Upper lobe of right lung (tissue), 1 donor: ENCODE measurements at regions not wholly inside any gene's neighbourhood (a gene's known extent, or its start where the extent isn't known, plus 50 kb on each side); places are given as distances from the start of the nearest gene placed in this dataset.

Experiments used
- ATAC-seq: fragments of 200-7000 bp; cut with Tn5 transposase; one replicate; pipeline ENCODE4 v1.9.1; 2020; ENCODE audit warnings: mild to moderate bottlenecking, moderate library complexity
- DNase-seq: peaks from one replicate; pipeline ENCODE4 v3.0.0-alpha.2; 2020
- H3K27ac ChIP-seq: fragments of 200-600 bp; one replicate; pipeline ENCODE4 v1.8.0; 2022
- H3K27me3 ChIP-seq: fragments of 200-600 bp; one replicate; pipeline ENCODE4 v1.8.0; 2022; ENCODE audit warnings: mild to moderate bottlenecking
- H3K36me3 ChIP-seq: fragments of 200-600 bp; one replicate; pipeline ENCODE4 v1.8.0; 2022
- H3K4me1 ChIP-seq: fragments of 200-600 bp; one replicate; pipeline ENCODE4 v1.8.0; 2022
- H3K4me3 ChIP-seq: fragments of 200-600 bp; one replicate; pipeline ENCODE4 v1.8.0; 2022; ENCODE audit warnings: mild to moderate bottlenecking
- H3K9me3 ChIP-seq: fragments of 200-600 bp; one replicate; pipeline ENCODE4 v1.8.0; 2022
- CTCF ChIP-seq: fragments of 200-600 bp; IDR thresholded peaks from one replicate; pipeline ENCODE4 v1.8.0; 2022; ENCODE audit warnings: antibody characterized with exemption
- intact Hi-C: fragments of 100-400 bp; cut with DNase I; formaldehyde crosslinking; loops from one replicate; pipeline ENCODE4 v1.11.0; 2022
- donor health status: DM: no; HTN: yes; CAD: no; lungs with severe emphysema.

GRCh38 chr7:68542831-68543230, 1055.4 kb upstream of the AUTS2 start:
- Histone ChIP-seq H3K27ac (no peak overlapping the region), H3K9me3 (no peaks in the 10 kb centered on the region), H3K4me3 (no peak overlapping the region), H3K36me3 (no peaks in the 10 kb centered on the region), H3K27me3 (no peaks in the 10 kb centered on the region), H3K4me1 (no peaks in the 10 kb centered on the region)
- no peak for TF ChIP-seq CTCF
- ATAC-seq: no peak
- intact Hi-C loops: no loop called here
- no peak for DNase-seq

GRCh38 chr7:68544851-68545250, 1053.4 kb upstream of the AUTS2 start:
- intact Hi-C loops: no loop called here
- TF ChIP-seq CTCF: no peak
- no peak for ATAC-seq

GRCh38 chr7:68547181-68547580, 1051.1 kb upstream of the AUTS2 start:
- Histone ChIP-seq H3K27ac (no peak overlapping the region), H3K27me3 (no peaks in the 10 kb centered on the region), H3K4me3 (no peak overlapping the region), H3K9me3 (no peaks in the 10 kb centered on the region), H3K4me1 (no peaks in the 10 kb centered on the region), H3K36me3 (no peaks in the 10 kb centered on the region)
- intact Hi-C loops: no loop called here
- no peak for ATAC-seq
- TF ChIP-seq CTCF: no peak
- no peak for DNase-seq

More at GRCh38 chr7:68544851-68545250, 1053.4 kb upstream of the AUTS2 start:
- Histone ChIP-seq H3K27me3 (no peaks in the 10 kb centered on the region), H3K4me3 (no peak overlapping the region), H3K27ac (no peak overlapping the region), H3K4me1 (no peaks in the 10 kb centered on the region), H3K36me3 (no peaks in the 10 kb centered on the region), H3K9me3 (no peaks in the 10 kb centered on the region)
- DNase-seq: no peak

- Histone ChIP-seq H3K36me3 (no peaks in the 10 kb centered on the region), H3K9me3 (no peaks in the 10 kb centered on the region), H3K4me1 (no peaks in the 10 kb centered on the region), H3K27me3 (no peaks in the 10 kb centered on the region), H3K27ac (no peak overlapping the region), H3K4me3 (no peak overlapping the region)
- ATAC-seq (no peak), DNase-seq (no peak)
- intact Hi-C loops: no loop called here
- no peak for TF ChIP-seq CTCF
Measured at GRCh38 chr7:68547799-68548198, 1050.5 kb upstream of the AUTS2 start.

- H3K36me3 ChIP-seq: no peaks in the 10 kb centered on the region
- H3K4me3 ChIP-seq: no peak overlapping the region
- H3K9me3 ChIP-seq: no peaks in the 10 kb centered on the region
- no peaks in the 10 kb centered on the region for H3K4me1 ChIP-seq
- TF ChIP-seq CTCF: no peak
- DNase-seq (no peak), ATAC-seq (no peak)
- H3K27ac ChIP-seq: no peak overlapping the region
- intact Hi-C loops: no loop called here
- no peaks in the 10 kb centered on the region for H3K27me3 ChIP-seq
Measured at GRCh38 chr7:68550027-68550426, 1048.2 kb upstream of the AUTS2 start.

GRCh38 chr7:68550635-68551034, 1047.6 kb upstream of the AUTS2 start:
- Histone ChIP-seq H3K27ac (no peak overlapping the region), H3K4me1 (no peaks in the 10 kb centered on the region), H3K27me3 (no peaks in the 10 kb centered on the region), H3K36me3 (no peaks in the 10 kb centered on the region), H3K4me3 (no peak overlapping the region), H3K9me3 (no peaks in the 10 kb centered on the region)
- TF ChIP-seq CTCF: no peak
- intact Hi-C loops: no loop called here
- no peak for DNase-seq
- ATAC-seq: no peak
